HEK293 (cell line): ENCODE measurements at regions not wholly inside any gene's neighbourhood (a gene's known extent, or its start where the extent isn't known, plus 50 kb on each side); places are given as distances from the start of the nearest gene placed in this dataset.

Experiments
- FEZF1 ChIP-seq: fragments of 450-650 bp; formaldehyde crosslinking; IDR thresholded peaks from 2 replicates; pipeline ENCODE4 v1.5.1; 2016; ENCODE audit warnings: missing biosample characterization, missing genetic modification characterization
- MEIS1 ChIP-seq: sonication (generic); formaldehyde crosslinking; IDR thresholded peaks from 2 replicates; pipeline ENCODE4 v1.8.1; 2022; ENCODE audit warnings: missing genetic modification reagents, mild to moderate bottlenecking, borderline replicate concordance
- SETDB1 ChIP-seq: IDR thresholded peaks from one replicate; pipeline ENCODE4 v1.6.1; 2017; ENCODE audit warnings: mild to moderate bottlenecking, low read length, moderate library complexity, mixed read lengths; ENCODE audit not compliant: insufficient read length
- ZBTB20 ChIP-seq: fragments of 450-650 bp; formaldehyde crosslinking; IDR thresholded peaks from 2 replicates; pipeline ENCODE4 v1.5.1; 2016; ENCODE audit warnings: missing biosample characterization, missing genetic modification characterization
- ZNF623 ChIP-seq: fragments of 450-650 bp; formaldehyde crosslinking; IDR thresholded peaks from 2 replicates; pipeline ENCODE4 v1.5.1; 2016; ENCODE audit warnings: missing biosample characterization, missing genetic modification characterization
- ZNF777 ChIP-seq: fragments of 450-650 bp; formaldehyde crosslinking; IDR thresholded peaks from 2 replicates; pipeline ENCODE4 v1.5.1; 2017; ENCODE audit warnings: missing biosample characterization, missing genetic modification characterization, borderline replicate concordance
- ZNF792 ChIP-seq: fragments of 450-650 bp; formaldehyde crosslinking; IDR thresholded peaks from 2 replicates; pipeline ENCODE4 v1.5.1; 2016; ENCODE audit warnings: missing biosample characterization, missing genetic modification characterization
- TF ChIP-seq, protein P1 (sequence below): fragments of 450-650 bp; formaldehyde crosslinking; IDR thresholded peaks from 2 replicates; pipeline ENCODE4 v1.5.1; 2016; ENCODE audit warnings: missing biosample characterization, missing genetic modification characterization, low read depth
- TF ChIP-seq, protein P2 (sequence below): fragments of 450-650 bp; formaldehyde crosslinking; IDR thresholded peaks from 2 replicates; pipeline ENCODE4 v1.5.1; 2016; ENCODE audit warnings: missing biosample characterization, missing genetic modification characterization
- TF ChIP-seq, protein P3 (sequence below): fragments of 450-650 bp; formaldehyde crosslinking; IDR thresholded peaks from 2 replicates; pipeline ENCODE4 v1.5.1; 2017; ENCODE audit warnings: missing biosample characterization, missing genetic modification characterization
- TF ChIP-seq, protein P4 (sequence below): fragments of 450-650 bp; formaldehyde crosslinking; conservative IDR thresholded peaks from 2 replicates; pipeline ENCODE4 v1.5.1; 2016; ENCODE audit warnings: low read depth, missing biosample characterization, missing genetic modification characterization

DNA sequence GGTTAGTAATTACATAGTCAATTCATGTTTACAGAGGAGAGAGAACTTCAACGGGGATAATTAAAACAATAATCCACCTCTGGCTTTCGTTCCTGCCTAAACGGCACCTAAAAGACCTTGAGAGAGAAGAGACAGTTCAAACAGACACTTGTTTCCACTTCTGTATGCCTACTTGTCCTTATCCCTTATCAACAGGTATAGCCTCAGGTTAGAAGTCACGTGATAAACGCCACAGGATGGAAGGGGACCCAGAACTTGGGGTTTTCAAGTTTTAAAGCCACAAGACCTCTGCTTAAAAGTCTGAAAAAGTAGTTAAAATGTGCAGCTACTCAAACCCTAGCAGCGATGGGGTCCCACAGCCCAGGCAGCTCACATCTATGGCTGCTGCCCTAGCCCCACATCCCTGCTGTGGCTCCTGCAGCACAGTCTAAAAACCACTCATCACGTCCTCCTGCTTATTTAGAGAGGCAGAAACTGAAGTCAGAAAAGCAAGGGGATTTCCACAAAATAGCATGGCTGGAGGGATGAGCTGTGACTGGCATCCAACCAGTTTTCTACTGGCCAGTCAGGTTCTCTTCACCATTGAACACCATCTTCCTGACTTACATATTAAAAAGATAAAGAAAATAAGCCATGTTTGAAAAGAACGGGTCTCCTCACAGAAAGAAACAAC, 51.2 kb upstream of the SEC16B start:
- TF ChIP-seq, protein P1, sequence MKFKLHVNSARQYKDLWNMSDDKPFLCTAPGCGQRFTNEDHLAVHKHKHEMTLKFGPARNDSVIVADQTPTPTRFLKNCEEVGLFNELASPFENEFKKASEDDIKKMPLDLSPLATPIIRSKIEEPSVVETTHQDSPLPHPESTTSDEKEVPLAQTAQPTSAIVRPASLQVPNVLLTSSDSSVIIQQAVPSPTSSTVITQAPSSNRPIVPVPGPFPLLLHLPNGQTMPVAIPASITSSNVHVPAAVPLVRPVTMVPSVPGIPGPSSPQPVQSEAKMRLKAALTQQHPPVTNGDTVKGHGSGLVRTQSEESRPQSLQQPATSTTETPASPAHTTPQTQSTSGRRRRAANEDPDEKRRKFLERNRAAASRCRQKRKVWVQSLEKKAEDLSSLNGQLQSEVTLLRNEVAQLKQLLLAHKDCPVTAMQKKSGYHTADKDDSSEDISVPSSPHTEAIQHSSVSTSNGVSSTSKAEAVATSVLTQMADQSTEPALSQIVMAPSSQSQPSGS (tag by site-specific recombination): no peak
- TF ChIP-seq FEZF1 (tag by site-specific recombination): no peak
- TF ChIP-seq, protein P2, sequence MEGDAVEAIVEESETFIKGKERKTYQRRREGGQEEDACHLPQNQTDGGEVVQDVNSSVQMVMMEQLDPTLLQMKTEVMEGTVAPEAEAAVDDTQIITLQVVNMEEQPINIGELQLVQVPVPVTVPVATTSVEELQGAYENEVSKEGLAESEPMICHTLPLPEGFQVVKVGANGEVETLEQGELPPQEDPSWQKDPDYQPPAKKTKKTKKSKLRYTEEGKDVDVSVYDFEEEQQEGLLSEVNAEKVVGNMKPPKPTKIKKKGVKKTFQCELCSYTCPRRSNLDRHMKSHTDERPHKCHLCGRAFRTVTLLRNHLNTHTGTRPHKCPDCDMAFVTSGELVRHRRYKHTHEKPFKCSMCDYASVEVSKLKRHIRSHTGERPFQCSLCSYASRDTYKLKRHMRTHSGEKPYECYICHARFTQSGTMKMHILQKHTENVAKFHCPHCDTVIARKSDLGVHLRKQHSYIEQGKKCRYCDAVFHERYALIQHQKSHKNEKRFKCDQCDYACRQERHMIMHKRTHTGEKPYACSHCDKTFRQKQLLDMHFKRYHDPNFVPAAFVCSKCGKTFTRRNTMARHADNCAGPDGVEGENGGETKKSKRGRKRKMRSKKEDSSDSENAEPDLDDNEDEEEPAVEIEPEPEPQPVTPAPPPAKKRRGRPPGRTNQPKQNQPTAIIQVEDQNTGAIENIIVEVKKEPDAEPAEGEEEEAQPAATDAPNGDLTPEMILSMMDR (tag by site-specific recombination): no peak
- no peak for TF ChIP-seq SETDB1
- TF ChIP-seq MEIS1 (CRISPR knock-in tag): no peak
- no peak for TF ChIP-seq ZNF623 (tag by site-specific recombination)
- TF ChIP-seq, protein P3, sequence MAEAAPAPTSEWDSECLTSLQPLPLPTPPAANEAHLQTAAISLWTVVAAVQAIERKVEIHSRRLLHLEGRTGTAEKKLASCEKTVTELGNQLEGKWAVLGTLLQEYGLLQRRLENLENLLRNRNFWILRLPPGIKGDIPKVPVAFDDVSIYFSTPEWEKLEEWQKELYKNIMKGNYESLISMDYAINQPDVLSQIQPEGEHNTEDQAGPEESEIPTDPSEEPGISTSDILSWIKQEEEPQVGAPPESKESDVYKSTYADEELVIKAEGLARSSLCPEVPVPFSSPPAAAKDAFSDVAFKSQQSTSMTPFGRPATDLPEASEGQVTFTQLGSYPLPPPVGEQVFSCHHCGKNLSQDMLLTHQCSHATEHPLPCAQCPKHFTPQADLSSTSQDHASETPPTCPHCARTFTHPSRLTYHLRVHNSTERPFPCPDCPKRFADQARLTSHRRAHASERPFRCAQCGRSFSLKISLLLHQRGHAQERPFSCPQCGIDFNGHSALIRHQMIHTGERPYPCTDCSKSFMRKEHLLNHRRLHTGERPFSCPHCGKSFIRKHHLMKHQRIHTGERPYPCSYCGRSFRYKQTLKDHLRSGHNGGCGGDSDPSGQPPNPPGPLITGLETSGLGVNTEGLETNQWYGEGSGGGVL (tag by site-specific recombination): no peak
- no peak for TF ChIP-seq ZNF792 (tag by site-specific recombination)
- TF ChIP-seq, protein P4, sequence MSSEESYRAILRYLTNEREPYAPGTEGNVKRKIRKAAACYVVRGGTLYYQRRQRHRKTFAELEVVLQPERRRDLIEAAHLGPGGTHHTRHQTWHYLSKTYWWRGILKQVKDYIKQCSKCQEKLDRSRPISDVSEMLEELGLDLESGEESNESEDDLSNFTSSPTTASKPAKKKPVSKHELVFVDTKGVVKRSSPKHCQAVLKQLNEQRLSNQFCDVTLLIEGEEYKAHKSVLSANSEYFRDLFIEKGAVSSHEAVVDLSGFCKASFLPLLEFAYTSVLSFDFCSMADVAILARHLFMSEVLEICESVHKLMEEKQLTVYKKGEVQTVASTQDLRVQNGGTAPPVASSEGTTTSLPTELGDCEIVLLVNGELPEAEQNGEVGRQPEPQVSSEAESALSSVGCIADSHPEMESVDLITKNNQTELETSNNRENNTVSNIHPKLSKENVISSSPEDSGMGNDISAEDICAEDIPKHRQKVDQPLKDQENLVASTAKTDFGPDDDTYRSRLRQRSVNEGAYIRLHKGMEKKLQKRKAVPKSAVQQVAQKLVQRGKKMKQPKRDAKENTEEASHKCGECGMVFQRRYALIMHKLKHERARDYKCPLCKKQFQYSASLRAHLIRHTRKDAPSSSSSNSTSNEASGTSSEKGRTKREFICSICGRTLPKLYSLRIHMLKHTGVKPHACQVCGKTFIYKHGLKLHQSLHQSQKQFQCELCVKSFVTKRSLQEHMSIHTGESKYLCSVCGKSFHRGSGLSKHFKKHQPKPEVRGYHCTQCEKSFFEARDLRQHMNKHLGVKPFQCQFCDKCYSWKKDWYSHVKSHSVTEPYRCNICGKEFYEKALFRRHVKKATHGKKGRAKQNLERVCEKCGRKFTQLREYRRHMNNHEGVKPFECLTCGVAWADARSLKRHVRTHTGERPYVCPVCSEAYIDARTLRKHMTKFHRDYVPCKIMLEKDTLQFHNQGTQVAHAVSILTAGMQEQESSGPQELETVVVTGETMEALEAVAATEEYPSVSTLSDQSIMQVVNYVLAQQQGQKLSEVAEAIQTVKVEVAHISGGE (tag by site-specific recombination): no peak
- no peak for TF ChIP-seq ZNF777 (tag by site-specific recombination)
- no peak for TF ChIP-seq ZBTB20 (tag by site-specific recombination)
